ENCODE measurements at regions not wholly inside any gene's neighbourhood (a gene's known extent, or its start where the extent isn't known, plus 50 kb on each side); places are given as distances from the start of the nearest gene placed in this dataset.

DNA sequence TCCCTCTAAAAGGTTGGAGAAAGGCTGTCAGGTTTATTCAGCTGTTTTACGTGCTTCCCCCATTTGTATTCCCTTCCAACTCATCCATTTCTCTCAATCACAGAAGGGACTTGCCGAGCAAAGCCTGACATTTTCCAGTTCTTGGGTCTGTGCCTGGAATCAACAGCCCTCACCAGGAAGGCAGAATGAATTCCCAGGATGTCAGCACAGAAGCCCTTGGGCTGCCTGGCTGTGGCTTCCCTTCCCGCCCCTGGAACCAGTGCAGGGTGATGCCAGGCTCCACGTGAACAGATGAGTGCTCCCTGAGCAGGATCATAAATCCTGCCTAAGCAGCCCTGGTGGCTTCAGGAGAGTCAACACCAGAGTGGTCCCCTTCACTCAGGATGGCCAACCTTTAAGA lies 86.1 kb upstream of the CD83 start:
- no peak for DNase-seq

- DNase-seq: peak; percentile 54
These were observed 82.3 kb upstream of the CD83 start for GRCh38 chr6:14035071-14035847.

- DNase-seq: no peak
These were observed 81.7 kb upstream of the CD83 start for GRCh38 chr6:14035874-14036273.

DNA sequence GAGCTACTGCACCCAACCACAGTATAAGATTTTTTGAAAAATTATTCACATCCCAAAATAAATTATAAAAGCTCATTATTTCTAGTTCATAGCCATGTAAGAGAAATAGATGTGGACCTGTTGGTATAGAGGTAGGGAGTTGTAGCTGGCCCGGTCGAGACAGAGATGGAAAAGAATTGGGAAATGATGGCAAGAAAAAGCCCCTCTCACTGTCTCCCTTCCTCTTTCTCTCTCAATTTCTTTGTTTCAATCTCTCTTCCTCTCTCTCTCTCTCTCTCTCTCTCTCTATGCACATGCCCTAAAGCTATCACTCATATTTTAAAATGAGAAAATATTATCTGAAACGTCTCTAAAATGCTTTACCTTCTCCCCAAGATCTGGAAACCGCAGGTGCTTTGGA lies 80.7 kb upstream of the CD83 start:
- no peak for DNase-seq

- DNase-seq: no peak
These were observed 79.9 kb upstream of the CD83 start for GRCh38 chr6:14037402-14038277.

DNA sequence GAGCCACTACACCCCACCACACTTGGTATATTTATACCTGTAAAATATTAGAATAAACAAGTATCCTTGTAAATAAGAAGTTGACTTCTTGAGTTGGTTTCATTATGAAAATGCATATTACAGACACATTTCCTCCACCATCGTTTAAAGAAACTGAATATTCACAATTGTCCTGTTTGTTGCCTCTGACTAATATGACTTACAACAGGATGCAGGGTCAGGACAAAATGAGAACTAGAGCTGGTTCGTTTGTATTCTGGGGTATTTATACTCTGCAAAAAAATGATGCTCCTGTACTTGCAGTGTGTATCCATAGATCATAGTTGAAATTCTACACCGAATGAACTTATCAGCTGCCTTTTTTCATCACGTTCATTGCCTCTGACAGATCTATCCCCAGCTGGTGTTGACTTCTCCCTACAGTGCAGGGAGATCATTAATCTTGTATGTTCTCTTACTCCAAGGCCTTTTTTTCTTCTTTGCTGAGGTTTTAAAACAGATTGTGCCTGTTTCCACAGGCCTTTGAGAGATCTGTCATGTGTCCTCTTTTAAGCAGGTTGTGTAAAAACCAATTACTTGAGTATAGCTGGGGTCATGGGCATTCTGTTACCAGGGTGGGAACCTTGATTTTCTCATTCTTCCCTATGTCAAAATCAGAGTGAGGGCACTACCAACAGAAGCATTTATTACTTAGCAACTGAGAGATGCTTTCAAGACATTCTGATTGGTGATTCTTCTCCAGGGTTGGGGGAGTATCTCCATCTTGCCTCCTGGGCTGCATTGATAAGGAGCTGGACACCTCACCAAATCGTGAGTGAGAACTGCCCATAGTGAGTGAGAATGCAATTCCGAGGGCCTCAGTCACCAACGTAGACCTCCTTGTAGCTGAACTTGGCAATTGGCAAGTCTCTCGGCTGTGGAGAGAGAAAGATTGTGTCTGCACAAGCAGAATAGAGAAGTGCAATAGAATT lies 78.8 kb upstream of the CD83 start:
- no peak for DNase-seq

GRCh38 chr6:14040042-14040441 lies 77.5 kb upstream of the CD83 start:
- no peak for DNase-seq

- DNase-seq: peak; percentile 32
These were observed 71.0 kb upstream of the CD83 start for GRCh38 chr6:14046476-14047068.

DNA sequence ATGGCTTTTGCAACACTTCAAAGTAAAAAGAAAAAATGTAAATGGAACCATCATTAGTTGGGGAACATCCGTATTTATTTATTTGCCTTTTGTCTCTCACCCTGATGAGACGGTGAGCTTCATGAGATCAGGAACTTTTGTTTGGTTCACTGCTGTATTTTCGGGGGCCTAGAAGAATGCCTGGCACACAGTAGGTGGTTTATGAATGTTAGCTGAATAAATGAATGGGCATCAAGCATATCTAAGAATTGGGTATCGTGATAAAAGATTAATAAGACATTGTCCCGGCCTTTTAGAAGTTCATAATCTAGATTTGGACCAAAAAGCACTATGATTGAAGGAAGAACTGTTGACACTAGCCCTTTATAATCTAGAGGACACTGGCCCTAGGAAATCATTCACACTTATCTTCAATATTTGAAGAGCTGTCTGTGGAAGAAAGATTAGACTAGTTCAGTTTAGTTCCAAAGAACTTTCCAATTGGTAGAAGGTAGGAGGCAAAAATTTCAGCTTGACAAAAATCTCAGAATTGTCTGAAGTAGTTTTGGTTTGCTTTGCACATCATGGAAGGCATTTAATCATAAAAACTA lies 70.3 kb upstream of the CD83 start:
- DNase-seq: no peak

- DNase-seq: no peak
These were observed 68.7 kb upstream of the CD83 start for GRCh38 chr6:14048837-14049236.

GRCh38 chr6:14051355-14051754 lies 66.2 kb upstream of the CD83 start:
- DNase-seq: no peak

DNA sequence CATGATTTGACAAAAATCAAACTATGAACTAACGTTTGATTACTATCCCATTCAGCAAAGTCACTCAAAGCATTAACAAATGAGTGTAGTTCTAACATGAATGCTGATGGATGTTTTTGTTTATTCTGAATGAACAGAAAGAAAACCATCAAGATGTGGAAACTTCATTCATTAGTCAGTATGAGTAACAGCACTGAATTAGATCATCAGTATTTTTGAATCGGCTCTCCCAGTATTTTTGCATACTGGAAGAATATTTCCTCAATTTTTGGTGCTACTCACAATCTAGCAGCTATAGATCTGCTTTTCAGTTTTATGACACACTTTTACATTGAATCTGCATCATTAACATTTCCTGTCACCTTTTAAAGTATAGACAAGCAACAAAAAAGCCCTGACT lies 63.8 kb upstream of the CD83 start:
- DNase-seq: no peak

- no peak for DNase-seq
These were observed 62.0 kb upstream of the CD83 start for GRCh38 chr6:14055541-14055940.

- no peak for DNase-seq
These were observed 59.4 kb upstream of the CD83 start for GRCh38 chr6:14058029-14058695.

GRCh38 chr6:14058735-14059134 lies 58.8 kb upstream of the CD83 start:
- no peak for DNase-seq

DNA sequence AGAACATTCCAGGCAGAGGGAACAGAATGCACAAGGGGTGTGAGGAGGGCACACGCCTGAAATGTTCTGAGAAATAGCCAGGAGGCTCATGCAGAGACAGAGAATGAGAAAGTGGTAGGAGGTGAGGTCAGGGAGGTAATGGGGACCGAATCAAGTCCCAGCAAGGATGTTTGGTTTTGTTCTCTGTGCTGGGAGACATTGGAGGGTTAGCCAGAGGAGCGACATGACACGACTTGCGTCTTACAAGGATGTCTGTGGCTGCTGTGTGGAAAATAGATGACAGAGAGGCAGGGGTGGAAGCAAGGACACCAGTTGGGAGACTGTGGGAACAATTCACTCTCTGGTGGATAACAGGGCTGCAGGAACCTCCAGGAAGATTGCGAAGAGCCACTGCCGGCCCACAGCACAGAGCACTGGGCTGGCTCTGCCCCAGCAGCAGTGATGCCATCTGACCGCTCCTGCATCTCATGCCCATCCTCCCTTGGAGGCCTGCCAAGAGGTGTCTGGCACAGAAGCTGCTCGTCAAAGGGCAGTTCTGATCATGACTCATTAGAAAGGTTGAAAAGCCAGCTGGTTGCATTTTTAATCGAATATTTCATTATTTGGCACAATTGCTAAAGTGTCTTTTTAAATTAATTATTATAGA lies 57.7 kb upstream of the CD83 start:
- DNase-seq: peak; percentile 13

DNA sequence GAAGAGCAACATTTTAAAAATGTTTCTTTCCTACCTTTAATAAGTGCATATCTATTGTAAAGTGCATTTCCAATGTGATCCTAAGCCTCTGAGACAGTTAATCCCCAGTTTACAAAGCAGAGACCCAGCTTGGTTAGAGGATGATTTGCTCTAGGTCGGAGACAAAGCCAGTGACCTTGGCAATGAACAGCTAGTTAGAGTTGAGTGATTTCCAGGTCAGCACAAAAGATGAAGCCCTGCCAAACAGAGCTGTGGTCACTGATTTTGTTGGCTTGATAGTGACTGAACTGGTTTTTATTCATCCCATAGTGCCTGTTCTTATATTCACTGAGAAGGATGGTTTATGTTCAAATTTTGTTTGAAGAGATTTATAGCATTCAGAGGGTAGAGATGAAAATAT lies 56.6 kb upstream of the CD83 start:
- DNase-seq: no peak

- no peak for DNase-seq
These were observed 55.9 kb upstream of the CD83 start for GRCh38 chr6:14061643-14062042.

DNA sequence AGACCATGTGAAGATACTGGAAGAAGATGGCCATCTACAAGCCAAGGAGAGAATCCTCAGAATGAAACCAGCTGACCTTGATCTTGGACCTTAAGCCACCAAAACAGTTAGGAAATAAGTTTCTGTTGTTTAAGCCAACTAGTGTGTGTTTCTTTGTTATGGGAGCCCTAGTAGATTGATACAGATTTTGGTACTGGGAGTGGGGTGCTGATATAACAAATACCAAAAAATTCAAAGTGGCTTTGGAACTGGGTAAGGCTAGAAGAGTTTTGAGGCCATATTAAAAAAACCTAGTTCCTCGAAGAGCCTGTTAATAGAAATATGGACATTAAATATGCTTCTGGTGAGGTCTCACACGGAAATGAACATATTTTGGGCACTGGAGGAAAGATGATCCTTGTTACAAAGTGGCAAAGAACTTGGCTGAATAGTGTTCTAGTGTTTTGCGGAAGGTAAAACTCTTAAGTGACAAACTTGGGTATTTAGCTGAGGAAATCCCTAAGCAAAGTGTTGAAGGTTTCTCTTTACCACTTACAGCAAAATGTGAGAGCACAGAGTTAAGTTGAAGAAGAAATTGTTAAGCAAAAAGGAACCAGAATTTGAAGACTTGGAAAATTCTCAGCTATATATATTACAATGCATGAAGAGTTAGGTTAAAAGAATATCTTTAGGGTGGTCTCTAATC lies 55.1 kb upstream of the CD83 start:
- DNase-seq: no peak

GRCh38 chr6:14063756-14064155 lies 53.8 kb upstream of the CD83 start:
- DNase-seq: no peak
